Ishikawa (cell line): ENCODE measurements at regions not wholly inside any gene's neighbourhood (a gene's known extent, or its start where the extent isn't known, plus 50 kb on each side); places are given as distances from the start of the nearest gene placed in this dataset.

Experiments used
- CEBPB ChIP-seq: IDR thresholded peaks from 2 replicates; pipeline ENCODE4 v1.6.1; 2012
- CREB1 ChIP-seq: IDR thresholded peaks from 2 replicates; pipeline ENCODE4 v1.6.1; 2012; ENCODE audit warnings: low read depth
- EGR1 ChIP-seq: IDR thresholded peaks from 2 replicates; pipeline ENCODE4 v1.6.1; 2012
- EP300 ChIP-seq: IDR thresholded peaks from 2 replicates; pipeline ENCODE4 v1.6.1; 2012; ENCODE audit warnings: borderline replicate concordance
- FOXM1 ChIP-seq: IDR thresholded peaks from 2 replicates; pipeline ENCODE4 v1.6.1; 2012; ENCODE audit warnings: low read depth, borderline replicate concordance
- NFIC ChIP-seq: IDR thresholded peaks from 2 replicates; pipeline ENCODE4 v1.6.1; 2012
- RAD21 ChIP-seq: IDR thresholded peaks from 2 replicates; pipeline ENCODE4 v1.6.1; 2012; ENCODE audit warnings: low read depth
- REST ChIP-seq: IDR thresholded peaks from 2 replicates; pipeline ENCODE4 v1.6.1; 2012; ENCODE audit warnings: low read depth, mild to moderate bottlenecking
- TAF1 ChIP-seq: IDR thresholded peaks from 2 replicates; pipeline ENCODE4 v1.6.1; 2012; ENCODE audit warnings: low read depth, mild to moderate bottlenecking
- TCF12 ChIP-seq: IDR thresholded peaks from 2 replicates; pipeline ENCODE4 v1.6.1; 2012; ENCODE audit warnings: low read depth
- TEAD4 ChIP-seq: IDR thresholded peaks from 2 replicates; pipeline ENCODE4 v1.6.1; 2012
- YY1 ChIP-seq: IDR thresholded peaks from 2 replicates; pipeline ENCODE4 v1.6.1; 2012; ENCODE audit warnings: low read depth
- ZBTB7A ChIP-seq: IDR thresholded peaks from 2 replicates; pipeline ENCODE4 v1.6.1; 2012; ENCODE audit warnings: low read depth
- TF ChIP-seq, protein P1 (sequence below): IDR thresholded peaks from 2 replicates; pipeline ENCODE4 v1.6.1; 2012
- TF ChIP-seq, protein P2 (sequence below): IDR thresholded peaks from 2 replicates; pipeline ENCODE4 v1.6.1; 2012

DNA sequence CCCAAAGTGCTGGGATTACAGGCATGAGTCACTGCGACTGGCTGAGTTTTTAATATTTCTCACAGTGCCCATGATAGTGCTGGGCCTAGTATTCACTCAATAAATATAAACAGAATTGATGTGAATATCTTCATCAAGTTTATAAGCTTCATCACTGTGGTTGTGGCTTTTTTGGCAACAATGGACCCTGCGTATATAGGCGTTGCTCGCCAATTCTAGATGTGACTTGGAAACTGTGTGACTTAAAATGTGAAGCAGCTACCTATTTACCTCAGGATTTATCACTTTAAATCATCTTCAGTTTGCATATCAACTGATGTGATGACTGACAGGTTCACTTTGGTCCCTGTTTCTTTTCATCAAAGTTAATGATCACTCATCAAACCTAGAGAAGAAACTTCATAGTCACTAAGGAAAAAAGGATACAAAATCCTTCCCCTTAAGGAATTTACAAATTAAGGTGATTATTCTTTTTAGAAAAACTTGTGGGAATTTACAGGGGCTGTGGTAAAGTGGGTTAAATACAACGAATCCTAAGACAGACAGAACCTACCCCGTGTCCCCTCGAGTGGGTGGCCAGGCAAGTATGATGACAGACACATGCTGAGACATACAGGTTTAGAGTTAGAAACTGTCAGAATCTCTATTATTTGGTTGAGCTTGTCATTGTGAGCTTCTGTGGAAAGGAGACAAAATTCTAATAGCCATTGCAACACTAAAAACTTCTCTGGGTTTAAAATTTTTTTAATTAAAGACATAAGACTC, 101.3 kb downstream of the AKAP11 start:
- TF ChIP-seq REST, result no peak

DNA sequence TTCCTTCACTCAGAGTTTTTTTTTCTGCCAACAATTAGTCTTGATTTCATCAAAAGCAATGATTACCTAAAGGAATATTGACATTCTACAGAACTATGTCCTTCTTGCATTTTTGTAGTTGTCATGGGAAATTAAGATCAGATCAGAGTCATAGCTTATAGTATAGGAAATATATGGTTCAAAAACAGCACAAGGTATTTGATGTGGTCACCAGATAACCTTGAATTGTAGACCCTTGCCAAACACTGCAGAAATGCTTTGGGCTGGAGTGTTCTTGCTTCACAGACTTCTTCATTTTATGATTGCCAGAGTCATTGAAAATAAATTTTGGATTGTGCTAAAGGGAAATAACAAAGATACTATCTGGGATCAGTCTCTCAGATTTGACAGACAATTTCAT, 103.7 kb downstream of the AKAP11 start:
- TF ChIP-seq YY1, result no peak
- no peak for TF ChIP-seq CREB1
- TF ChIP-seq REST, result no peak
- TF ChIP-seq TCF12, result no peak
- TF ChIP-seq, protein P1, sequence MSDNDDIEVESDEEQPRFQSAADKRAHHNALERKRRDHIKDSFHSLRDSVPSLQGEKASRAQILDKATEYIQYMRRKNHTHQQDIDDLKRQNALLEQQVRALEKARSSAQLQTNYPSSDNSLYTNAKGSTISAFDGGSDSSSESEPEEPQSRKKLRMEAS, result no peak
- TF ChIP-seq NFIC, result no peak
- TF ChIP-seq, protein P2, sequence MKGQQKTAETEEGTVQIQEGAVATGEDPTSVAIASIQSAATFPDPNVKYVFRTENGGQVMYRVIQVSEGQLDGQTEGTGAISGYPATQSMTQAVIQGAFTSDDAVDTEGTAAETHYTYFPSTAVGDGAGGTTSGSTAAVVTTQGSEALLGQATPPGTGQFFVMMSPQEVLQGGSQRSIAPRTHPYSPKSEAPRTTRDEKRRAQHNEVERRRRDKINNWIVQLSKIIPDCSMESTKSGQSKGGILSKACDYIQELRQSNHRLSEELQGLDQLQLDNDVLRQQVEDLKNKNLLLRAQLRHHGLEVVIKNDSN, result no peak
- TF ChIP-seq EGR1, result no peak
- TF ChIP-seq FOXM1, result no peak
- TF ChIP-seq RAD21, result no peak
- no peak for TF ChIP-seq ZBTB7A
- no peak for TF ChIP-seq EP300
- no peak for TF ChIP-seq CEBPB
- TF ChIP-seq TAF1, result no peak
- TF ChIP-seq TEAD4, result no peak

GRCh38 chr13:42377640-42378382, 105.9 kb downstream of the AKAP11 start:
- TF ChIP-seq YY1 (no peak), TAF1 (no peak), ZBTB7A (no peak), EP300 (no peak), FOXM1 (no peak), TCF12 (no peak), CEBPB (no peak), EGR1 (no peak), CREB1 (no peak), REST (no peak), NFIC (no peak), RAD21 (no peak), TEAD4 (no peak)
- TF ChIP-seq, protein P2, result no peak
- TF ChIP-seq, protein P1, result no peak

DNA sequence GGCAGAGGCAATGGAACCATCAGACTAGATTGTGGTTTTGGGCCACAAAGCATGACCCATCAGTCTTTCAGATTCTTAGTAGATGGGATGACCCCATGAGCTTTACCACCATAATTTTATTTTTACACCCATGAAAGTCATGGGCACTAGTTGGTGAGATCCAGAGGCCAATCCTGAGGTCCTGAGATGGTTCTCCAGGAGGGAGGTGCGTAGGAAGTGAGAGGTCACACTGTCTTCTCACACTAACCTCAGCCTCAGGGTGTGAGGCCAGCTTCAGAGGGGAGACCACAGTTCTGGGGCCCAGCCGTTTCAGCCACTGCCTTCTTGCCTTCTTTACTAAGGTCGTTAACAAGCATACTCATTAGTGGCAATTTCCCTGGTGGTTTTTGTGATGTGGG, 106.4 kb downstream of the AKAP11 start:
- TF ChIP-seq EP300 (no peak), TCF12 (no peak), YY1 (no peak), CREB1 (no peak), REST (no peak)
- TF ChIP-seq, protein P2, result no peak
